GM21529 (cell line): ENCODE measurements at regions not wholly inside any gene's neighbourhood (a gene's known extent, or its start where the extent isn't known, plus 50 kb on each side); places are given as distances from the start of the nearest gene placed in this dataset.
"Not testable (repeated sequence)": the region's sequence is repeated elsewhere in the genome, so short reads cannot be mapped to it uniquely, and the experiment has no call there.

Source experiments
- ATAC-seq: cut with Tn5 transposase; IDR thresholded peaks from one replicate; pipeline ENCODE4 v1.9.1; 2021; ENCODE audit not compliant: unreplicated experiment

DNA sequence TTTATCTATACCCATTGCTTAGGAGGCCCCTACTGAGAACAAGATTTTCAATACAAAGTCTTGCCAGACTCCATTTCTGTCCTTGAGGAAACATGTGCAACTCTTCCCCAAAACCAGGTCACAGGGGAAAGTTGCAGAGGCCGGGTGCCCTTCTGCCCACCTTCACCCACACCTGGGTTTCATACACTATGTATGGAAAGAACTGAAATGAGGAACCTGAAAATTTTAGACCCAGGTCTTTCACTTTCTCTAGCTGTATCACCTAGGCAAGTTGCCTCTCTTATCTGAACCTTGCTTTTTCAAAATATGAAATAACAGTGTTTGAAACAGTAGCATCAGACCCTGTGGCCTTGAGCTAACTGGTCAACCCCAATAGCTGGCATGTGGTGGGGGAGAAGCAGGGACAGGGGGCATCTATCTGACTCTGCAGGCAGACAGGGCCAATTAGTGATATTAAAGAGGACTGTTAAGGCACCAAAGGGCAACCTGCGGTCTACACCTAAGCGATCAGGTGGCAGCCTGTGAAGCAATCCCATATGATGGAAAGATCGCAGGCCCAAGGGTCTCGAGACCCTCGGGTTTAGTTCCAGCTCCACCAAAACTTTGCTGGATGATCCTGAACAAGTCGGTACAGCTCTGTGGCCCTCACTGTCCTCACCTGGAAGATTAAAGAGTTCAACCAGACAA, 346.5 kb downstream of the BCL11B start:
- ATAC-seq, result no peak

DNA sequence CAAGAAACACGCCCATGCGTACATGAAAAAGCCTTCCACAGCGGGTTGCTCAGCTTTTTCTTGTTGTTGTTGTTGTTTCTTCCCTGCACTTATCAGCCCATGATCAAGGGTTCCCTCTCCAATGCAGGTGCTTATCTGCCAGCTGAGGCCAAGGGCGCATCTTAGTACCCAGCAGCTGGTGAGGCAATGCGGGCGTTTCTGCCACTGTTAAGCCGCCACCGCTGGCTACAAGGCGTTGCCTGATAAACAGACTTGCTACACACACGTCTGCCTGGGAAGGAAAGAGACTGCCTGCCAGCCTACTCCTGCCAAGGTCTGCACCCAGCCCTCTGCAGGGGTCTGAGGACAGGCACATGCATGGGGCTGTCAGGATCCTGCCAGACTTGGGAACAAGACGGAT, 345.9 kb downstream of the BCL11B start:
- no peak for ATAC-seq

DNA sequence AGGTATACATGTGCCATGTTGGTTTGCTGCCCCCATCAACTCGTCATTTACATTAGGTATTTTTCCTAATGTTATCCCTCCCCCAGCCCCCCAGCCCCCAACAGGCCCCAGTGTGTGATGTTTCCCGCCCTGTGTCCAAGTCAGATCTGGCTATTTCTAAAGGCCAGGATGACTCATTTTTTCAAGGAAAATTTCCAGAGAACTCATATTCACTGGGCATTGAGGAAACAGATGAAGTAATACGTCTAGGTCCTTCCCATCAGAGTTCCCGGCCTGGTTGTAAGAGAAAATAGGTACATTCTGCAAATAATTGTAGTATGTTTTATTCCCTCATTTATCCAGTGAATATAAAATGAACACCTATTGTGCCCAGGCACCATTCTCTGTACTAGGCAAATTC, 345.2 kb downstream of the BCL11B start:
- ATAC-seq, result no peak

DNA sequence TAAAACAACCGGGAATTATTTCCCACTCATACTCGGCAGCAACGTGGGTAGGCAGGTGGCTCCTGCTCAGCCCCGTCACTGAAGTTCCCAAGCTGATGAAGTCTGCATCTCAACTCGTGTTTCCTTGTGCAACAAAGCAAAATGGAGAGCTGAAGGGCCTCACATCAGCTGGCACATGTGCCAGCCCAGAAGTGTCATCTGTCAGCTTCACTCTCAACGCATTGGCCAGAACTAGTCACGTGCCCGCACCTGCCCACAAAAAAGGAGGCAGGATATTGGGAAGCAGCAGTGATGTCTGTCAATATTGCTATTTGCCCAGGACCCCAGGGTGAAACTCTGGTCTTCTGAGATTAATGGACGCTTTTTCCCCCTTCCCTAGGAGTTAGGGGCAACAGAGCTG, 344.0 kb downstream of the BCL11B start:
- ATAC-seq, result no peak

DNA sequence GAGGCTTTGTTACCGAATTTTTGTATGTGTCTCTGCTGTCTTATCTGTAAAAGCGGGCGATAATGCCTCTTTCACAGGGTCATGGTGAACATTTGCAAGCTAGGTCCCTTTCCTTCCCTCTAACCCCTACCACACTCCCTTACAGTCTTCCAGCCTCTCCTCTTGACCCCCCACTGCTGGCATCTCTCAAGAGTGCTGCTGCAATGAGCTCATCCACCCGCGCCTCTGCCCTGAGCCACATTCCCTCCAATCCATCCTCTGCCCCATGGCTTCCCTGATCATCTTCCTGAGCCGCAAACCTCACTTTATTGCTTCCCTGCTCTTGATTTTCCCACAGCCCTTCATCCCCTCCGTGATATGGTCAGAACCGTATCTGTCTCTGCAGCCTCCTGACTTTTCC, 343.6 kb downstream of the BCL11B start:
- ATAC-seq, result no peak

DNA sequence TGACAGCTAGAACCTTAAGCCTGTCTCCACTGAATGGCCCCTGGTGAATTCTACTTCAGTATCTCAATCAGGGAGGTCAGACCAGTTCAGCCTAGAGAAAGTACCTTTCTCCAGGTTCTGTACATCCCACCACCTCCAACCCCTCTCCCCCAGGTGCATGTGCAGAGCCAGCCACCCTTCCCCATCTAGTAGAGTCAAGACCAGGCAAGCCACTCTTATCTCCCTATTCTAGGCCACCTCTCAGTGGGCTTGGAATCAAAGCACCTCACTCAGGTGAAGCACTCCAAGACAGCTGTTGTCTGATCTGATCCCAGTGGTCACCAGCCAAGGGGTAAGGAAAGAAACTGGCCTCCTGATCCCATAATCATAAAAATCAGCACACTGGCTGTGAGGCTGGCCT, 340.9 kb downstream of the BCL11B start:
- no peak for ATAC-seq

DNA sequence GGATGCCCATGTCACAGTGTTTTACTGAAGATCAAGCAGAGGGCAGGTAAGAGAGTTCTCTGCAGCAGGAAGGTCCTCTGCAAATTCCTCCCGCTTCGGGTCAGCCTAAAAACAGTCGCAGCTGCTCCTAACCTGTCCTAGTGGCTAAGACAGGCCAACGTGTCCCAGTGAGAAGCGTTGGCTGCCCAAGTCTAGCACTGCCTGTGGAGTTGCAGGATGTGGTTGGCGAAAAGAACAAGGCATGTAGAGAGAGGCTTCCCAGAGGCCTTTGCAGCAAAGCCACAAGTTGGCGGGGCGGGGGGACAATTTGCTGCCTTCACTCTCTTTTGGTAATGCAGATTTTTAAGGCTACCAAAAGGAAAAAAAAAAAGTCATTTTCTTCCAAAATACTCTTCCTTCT, 340.1 kb downstream of the BCL11B start:
- no peak for ATAC-seq

DNA sequence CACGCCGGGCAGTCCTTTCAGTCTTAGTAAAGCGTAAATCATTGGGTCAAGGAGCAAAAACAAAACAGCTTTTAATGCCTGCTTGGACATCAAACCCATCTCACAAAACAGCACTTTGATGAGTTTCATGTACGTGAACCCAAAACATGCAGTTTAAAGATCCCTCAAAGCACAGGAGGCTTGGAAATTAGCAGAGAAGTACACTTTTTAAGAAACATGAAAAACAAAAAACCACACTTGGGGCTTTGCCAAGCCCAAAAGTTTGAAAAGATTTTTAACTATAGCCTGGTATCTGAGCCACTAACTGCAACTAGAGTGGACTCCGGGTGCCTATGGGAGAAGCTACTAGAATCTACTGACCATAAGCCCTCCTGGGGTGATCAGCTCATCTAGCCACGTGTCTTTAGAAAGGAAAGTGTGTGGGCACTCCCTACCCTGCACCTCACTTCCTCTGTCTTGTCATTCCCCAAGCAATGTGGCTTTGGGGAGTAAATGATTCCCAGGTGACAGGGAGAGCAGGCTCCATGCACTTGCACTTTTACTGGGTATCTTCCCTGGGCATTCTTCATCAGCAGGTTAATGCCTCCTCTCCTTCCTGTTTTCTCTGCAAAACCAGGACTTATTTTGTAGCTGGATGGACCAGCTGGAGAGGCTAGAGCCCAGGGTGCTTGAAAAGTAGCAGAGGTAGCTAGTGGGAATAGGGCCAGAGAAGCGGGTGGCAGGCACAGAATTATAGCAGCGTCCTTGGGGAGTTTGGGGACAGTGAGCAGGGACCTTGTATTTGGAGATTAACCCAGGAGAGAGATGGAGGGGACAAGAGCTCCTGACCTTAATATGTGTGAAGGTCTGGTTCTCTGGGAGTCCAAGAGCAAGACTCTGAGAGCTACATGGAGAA, 339.3 kb downstream of the BCL11B start:
- ATAC-seq, result no peak

DNA sequence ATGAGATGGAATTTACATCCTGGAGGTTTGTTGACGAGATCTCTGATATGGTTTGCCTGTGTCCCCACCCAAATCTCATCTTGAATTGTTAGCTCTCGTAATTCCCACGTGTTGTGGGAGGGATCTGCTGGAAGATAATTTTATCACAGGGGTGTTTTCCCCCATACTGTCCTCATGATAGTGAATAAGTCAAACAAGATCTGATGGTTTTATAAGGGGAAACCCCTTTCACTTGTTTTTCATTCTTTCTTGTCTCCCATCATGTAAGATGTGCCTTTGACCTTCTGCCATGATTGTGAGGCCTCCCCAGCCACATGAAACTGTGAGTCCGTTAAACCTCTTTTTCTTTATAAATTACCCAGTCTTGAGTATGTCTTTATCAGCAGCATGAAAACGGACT, 337.4 kb downstream of the BCL11B start:
- ATAC-seq, result not testable (repeated sequence)

DNA sequence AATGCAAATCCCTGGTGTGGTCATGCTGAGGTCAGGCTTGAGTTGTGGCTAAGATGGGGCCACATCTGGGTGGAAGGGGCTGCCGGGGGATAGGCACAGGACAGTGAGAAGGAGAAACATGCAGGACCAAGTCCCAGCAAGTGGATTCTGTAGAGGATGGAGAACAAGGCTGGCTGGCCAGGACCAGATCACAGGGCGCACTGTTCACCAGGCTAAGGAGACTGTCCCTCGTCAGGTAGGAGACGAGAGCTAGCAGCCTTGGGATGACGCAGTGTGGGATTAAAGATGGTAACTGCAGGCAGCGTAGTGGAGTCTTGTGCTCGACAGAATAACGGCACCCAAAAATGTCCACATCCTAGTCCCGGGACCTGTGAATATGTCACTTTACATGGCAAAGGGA, 336.1 kb downstream of the BCL11B start:
- ATAC-seq, result no peak

DNA sequence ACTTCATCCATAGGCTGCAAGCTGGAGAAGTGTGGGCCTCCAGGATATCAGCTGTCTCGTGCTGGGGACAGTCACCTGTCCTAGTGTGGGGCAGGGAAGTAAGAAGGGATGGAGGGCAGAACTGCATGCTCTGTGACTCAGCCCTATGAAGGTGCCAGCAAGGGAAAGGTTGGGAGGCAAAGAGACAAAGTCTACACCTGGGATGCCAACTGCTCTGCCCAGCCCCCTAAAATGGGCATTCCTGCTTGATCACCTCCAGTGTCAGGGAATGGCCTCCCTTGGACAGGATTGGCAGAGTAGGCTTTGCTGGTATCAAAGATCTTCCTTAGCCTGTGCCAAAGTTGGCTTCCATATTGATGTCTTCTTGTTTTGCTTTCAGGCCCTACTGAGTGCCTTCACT, 335.0 kb downstream of the BCL11B start:
- no peak for ATAC-seq

DNA sequence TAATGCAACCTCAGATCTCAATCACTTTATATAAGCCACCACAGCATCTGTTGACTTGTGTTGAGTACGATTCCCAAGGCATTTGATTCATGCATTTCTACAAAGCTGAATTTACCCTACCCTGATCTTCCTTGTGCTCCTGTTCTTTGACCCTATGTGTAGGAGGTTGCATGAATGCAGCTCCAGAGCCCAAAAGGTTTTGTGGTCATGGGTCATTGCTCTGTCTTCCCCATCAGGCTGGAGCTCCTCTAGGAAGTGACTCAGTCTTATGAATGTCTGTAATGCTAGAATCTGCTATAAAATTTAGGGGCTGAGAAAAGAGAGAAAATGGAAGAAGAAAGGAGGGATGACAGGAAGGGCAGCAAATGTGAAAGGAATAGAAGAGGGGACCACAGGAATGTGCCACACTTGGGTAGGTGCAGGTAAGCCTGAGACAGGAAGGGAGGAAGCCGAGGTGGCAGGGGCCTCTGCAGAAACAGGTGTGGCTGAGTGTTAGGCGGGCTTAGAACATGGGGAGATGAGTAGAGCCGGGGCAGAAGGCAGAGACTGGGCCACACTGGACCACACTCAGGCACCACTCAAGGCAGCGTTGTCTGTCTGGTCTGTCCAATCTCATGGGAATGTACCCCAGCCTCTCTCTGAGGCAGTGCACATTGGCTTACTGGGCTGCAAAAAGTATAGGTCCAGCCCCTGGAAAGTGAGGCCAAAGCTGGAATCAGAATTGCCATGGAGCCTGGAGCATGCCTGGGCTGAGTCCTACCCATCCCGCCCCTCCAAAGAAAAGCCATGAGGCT, 334.1 kb downstream of the BCL11B start:
- ATAC-seq, result no peak

DNA sequence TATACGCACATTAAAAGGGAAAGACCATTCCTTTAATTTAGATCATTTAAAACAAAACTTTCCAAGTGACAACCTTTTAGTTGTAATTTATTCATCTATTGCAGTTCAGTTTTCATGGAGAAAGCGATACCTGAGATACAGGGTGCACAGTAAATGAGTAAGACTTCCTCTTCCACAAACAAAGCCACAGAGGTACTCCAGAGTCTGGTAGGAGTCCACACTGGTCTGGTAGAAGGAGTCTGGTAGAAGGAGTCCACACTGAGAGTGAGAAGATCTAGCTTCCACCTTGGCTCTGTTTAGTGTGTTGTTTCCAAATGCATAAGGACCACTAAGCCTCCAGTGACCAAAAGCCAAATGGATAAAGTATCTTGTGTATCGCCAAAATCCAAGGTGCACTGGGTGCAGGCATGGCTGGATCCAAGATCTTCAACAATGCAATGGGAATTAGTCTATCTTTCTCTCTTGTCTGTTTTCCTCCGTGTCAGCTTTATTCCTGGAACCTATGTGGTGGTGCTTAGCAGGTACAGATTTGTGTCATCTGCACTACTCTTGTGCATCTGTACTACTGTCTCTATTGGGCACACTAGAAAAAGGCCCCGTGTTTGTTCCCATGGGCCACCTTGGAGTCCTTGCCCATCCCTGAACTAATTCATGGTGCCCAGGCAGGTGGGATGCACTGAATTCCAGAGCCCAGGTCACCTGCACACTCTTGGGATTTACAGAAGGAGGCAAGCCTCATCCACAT, 331.1 kb downstream of the BCL11B start:
- no peak for ATAC-seq

DNA sequence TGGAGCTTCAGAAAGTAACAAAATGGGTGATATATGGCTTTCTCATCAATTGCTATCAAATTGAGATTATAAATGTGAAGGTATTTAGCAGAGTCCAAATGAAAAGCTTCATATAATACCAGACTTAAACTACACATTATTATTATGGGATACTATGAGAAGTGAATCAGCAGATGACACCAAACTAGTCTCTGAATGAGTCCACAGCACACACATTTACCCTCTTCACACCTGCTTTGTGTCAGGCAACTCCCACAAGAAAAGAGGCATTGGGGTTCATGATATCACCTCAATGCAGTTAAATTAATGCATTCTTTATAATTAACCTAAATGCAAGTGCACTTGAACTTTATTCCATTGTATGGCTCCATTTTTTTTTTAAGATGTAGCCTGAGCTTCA, 330.5 kb downstream of the BCL11B start:
- ATAC-seq, result no peak

DNA sequence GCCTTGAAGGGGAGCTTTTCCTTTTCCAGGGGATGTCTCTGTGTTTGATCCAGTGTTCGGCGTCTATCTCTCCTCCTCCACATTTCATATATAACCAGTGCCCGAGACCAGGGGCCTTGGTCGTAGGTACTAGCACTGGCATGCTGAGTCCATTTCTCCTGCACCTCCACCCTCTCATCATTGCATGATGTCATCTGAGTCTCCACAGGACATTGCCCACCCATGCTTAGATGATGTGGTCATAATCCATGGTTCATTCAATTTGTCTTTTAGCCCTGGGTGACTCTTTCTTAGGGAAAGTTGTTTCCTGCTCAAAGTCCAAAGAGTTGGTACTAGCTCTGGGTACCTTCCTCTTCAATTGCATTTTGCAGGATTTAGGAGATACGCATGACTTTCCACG, 328.1 kb downstream of the BCL11B start:
- no peak for ATAC-seq

DNA sequence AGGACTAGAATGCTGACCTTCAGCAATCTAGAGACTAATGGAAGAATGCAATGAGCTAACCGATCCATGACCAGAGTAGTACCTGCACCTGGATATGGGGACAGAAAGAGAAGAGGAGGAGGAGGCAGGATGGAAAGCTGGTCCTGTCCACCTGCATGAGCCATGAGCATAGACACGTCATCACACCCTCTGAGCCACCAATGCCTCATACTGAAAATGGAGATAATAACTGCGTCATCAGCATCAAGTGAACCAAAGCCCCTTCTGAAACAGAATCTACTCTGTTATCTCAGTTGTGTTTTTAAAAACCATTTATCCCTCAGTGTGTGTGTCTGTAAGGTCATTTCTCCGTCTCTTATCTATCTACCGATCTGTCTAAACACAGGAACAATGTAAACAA, 327.0 kb downstream of the BCL11B start:
- ATAC-seq, result no peak

DNA sequence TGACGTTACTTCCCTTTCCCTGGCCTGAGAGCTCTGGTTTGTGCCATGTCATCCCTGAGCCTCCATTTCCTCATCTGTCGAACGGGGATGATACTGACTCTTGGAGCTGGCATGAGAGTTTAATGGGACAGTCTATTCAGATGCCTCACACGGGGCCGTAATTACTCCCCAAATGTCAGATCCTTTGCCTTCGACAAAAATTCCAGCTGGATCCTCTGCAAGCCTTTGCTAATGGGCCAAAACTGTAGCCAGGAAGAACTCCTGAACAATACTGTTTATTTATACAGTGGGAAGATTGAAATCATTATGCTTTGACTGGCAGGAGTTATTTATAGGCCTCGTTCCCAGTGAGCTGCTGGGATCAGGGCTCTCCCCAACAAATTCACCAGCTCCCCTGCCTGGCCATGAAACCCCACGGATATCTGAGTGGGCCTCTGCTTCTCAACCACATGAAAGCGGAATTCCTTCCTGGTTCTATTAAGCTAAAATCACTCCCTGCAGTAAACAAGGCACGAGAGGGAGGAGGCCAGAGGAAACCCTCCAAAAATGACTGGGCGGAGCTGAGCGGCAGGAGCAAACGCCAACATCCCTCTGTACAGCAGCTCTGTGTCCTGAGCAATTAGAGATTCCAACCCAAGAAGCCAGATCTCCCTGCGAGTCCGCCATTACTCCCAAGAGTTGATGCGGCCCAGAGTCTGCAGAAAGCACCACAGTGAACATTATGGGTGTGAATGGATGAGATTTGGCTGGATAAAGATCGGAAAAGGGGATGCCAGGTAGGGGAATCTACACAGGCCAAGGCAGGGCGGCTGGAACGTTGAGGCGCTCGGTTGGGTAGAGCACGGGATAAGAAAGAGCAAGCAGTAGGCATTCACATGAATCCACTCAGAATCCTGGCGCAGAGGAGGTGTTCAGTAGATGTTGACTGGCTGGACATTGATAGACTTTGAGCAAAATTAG, 326.1 kb downstream of the BCL11B start:
- no peak for ATAC-seq

DNA sequence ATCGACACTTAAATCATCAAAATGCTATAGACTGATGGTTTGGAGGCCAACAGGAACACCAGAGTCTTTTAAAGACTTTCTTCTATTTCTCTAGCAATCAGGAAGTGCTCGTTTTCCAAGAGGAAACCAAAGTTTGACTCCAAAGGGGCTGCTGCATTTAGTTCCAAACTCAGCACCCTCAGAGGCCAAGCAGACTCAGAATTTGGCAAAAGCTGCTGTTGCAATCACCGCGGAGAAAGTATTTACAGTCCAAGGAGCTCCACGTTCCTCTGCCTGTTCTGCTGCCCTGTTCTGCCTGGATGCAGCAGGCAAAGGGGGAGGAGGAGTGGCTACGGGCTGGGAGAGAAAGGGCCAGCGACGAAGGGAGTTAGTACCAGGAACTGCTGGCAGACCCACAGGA, 325.1 kb downstream of the BCL11B start:
- no peak for ATAC-seq

DNA sequence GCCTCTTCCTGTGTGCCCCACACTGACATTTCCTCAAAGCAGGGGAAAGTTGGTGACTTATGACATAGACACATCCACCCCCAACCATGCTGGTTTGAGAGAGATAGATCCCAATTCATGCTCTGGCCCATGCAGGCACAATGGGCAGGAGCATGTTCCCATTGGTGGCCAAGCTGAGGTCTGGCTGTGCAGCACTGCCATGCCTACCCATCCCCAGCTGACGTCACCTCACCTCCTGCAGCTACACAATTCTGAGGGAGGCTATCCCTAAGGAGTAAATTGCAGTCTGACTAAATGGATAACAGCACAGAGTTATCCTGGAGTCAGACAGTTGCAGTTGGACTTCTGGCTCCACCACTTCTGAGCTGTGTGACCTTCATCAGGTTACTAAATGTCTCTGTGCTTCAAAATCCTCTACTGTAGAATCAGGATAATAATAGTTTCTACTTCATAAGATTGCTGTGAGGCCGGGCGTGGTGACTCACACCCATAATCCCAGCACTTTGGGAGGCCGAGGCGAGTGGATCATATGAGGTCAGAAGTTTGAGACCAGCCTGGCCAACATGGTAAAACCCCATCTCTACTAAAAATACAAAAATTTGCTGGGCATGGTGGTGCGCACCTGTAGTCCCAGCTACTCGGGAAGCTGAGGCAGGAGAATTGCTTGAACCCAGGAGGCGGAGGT, 323.9 kb downstream of the BCL11B start:
- no peak for ATAC-seq
